Activated gamma-delta T cell (primary cell): ENCODE measurements at regions not wholly inside any gene's neighbourhood (a gene's known extent, or its start where the extent isn't known, plus 50 kb on each side); places are given as distances from the start of the nearest gene placed in this dataset.

Experiments
- DNase-seq: peaks from one replicate; lab custom pipeline; 2025; lab: John Stamatoyannopoulos, UW

DNA sequence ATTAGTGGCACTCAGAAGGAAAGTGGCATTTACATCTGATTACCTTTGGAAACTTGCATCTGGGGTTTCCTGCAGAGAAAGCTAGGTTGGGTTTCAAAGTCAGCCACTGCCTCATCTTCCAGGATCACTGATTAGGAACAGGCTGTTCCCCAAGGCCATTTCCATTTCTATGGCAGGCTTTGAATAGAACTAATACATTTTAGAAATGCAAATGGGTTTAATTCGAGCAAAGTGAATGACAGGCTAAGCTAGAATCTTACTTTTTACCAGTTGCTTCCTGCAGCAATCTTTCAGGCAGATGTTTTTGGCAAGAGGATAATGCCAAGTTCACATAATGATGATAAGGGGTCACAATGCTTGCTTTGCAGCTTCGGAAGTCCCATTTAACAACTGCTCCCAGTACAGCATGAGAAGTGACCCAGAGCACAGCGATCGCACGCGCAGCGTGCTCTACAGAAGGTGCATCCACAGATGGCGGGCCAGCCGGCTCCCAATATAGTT, 336.7 kb downstream of the LPIN1 start:
- DNase-seq, result no peak

DNA sequence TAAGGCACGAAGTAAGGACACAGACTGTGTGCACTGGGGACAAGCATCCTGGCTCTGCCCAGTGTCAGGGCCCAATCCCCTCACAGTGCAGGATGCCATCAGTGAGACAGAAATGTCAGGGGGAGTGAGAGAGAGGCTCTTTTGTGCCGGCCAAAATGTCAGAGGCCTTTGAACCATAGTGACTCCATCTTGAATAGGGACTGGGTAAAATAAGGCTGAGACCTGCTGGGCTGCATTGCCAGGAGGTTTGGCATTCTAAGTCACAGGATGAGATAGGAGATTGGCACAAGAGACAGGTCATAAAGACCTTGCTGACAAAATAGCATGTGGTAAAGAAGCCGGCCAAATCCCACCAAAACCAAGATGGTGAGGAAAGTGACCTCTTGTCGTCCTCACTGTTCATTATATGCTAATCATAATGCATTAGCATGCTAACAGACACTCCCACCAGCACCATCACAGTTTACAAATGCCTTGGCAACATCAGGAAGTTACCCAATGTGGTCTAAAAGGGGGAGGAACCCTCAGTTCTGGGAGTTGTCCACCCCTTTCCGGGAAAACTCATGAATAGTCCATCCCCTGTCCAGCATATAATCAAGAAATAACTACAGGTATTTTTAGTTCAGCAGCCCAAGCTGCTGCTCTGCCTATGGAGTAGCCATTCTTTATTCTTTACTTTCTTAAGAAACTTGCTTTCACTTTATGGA, 337.4 kb downstream of the LPIN1 start:
- DNase-seq, result no peak

DNA sequence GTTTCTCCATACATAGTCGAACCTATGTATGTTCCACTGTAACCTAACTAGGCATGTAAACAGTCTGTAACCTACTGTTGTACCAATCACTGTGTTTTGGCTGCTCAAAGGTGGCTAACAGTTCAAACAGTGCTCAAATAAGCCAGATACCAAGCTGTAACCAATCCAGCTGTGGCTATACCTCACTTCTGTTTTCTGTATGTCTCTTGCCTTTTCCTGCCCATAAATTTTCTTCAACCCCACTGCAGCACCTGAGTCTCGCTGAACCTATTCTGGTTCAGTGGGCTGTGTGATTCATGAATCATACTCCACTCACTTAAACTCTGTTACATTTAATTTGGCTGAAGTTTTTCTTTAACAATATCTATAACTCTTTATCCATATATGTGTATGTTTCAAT, 340.7 kb downstream of the LPIN1 start:
- DNase-seq, result no peak

DNA sequence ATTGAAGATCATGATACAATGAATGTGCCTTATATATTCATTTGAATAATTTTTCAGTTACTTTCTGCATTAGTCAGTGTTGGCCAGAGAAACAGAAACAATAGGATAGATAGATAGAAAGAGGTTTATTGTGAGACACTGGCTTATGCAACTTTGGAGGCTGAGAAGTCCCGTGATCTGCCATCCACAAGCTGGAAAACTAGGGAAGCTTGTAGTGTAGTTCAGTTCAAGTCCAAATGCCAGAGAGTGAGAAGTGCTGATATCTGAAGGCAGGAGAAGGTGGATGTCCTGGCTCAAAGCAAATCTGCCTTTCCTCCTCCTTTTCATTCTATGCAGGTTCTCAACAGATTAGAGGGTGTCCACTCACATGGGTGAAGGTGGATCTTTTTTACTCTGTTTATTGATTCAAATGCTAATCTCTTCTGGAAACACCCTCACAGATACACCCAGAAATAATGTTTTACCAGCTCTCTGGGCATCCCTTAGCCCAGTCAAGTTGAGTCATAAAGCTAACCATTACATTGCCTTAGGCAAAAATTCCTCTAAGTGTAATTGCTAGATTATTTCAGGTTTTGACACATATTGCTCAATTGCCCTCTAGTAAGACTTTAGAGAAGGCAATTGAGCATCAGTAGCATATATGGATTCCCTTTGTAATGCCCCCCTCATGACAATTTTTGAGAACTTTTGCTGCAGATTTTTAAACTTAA, 341.4 kb downstream of the LPIN1 start:
- DNase-seq, result no peak

DNA sequence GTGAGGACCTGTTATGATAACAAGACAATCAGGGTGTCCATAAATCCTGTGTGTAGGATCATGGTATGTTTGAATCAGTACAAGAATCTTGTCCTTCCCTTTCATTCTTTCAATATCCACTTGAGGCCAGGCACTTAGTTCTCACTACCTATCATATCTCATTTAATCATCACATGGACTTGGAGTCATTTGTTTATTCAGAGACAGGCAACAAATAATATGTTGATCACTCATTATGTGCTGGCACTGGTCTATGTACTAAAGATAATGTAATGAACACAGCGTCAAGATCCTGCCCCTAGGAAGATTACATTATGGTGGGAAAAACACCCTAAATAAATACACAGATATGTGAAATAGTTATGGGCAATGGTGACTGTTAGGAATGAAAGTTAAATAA, 342.6 kb downstream of the LPIN1 start:
- DNase-seq, result no peak

DNA sequence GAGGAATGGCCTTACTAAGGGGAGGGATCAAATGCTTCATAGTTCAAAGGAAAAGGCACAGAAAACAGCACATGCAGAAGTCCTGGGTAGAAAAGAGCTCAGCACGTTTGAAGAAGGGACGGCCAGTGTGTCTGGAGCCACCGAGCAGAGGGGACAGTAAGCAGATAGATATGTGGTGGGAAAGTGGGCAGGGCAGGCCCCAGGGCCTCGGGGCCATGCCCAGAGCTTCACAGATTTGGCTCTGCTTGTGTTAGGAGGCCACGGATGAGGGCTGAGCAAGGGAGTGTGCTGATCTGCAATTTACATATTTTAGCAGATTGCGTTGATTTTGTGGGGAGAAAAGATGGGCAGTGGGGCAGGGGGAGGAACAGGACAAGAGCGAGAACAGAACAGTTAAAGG, 343.1 kb downstream of the LPIN1 start:
- DNase-seq, result no peak

DNA sequence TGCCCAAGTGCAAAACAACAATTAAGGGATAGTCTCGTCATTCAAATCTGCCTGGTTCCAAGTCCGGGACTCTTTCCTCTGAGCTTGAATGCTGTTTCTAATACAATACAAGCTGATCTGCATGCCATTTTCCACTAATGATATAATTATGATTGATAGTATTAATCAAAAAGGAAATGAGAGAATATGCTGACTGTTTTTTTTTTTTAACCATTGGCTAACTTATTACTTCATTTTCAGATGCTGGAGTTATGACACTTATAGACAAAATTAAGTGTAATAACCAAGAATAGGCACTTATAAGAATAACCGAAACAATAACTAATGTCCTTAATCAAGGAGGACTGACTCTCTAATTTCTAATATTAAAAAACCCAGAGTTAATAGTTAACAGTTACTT, 343.6 kb downstream of the LPIN1 start:
- no peak for DNase-seq

DNA sequence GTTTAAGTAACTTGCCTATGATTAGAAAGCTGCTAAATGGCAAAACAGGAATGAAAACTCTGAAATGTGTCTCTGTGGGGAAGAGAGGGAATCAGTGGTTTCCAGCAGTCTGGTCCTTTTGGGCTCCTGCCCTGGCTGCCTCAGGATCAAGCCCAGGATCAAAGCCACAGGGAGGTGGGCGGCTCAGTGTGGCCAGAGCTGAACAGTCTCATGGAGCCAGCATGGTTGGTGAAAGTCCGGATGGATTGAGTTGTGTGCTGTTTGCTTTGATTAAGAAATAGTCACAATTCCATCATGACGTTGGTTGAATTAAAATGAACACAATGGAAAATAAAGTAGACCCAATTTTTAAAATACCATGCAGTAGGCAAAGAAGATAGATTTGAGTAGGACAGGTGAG, 344.2 kb downstream of the LPIN1 start:
- no peak for DNase-seq

DNA sequence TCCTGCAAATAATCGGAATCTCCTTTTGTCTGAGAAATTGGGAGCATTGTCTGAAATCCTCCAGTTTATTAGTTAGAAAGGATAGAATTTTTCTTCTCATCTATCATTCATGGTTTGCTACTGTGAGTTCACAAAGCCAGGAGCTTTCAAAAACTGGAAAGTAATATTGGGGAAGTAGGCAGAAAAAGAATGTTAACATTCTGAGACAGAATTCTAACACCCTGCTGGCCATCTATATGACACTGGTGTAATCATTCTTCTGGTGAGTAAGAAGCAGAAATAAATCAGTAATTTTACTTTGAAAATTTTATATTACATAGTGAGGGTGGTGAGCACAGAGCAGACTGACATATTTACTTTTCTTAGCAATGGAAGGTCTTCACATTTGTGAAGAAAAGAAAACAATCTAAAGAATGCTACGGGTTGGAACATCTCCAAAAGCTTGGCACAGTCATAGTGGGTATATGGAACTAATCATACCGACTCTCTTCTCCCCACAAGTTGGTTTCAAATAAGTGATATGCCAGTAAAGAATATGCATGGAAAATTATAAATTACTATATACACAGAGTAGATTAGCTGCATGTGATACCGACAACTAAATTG, 344.9 kb downstream of the LPIN1 start:
- DNase-seq, result no peak

DNA sequence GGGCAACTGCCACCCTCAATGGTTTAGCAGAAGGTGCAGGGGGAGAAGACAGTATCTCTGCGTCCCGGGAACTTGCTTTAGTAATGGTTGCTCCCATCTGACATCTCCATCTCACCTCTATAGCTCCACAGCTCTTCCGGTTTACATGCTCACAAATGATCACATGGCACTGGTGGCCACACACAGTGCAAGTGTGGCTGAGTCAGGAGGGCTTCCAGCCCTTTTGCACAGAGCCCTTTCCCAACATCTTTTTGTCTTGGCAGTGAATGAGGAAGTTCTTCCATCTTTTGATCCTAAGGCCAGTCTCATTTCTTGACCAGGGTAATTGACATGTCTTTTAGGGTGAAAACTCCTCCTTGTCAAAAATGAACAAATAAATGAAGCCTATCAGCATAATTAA, 347.7 kb downstream of the LPIN1 start:
- DNase-seq, result no peak

DNA sequence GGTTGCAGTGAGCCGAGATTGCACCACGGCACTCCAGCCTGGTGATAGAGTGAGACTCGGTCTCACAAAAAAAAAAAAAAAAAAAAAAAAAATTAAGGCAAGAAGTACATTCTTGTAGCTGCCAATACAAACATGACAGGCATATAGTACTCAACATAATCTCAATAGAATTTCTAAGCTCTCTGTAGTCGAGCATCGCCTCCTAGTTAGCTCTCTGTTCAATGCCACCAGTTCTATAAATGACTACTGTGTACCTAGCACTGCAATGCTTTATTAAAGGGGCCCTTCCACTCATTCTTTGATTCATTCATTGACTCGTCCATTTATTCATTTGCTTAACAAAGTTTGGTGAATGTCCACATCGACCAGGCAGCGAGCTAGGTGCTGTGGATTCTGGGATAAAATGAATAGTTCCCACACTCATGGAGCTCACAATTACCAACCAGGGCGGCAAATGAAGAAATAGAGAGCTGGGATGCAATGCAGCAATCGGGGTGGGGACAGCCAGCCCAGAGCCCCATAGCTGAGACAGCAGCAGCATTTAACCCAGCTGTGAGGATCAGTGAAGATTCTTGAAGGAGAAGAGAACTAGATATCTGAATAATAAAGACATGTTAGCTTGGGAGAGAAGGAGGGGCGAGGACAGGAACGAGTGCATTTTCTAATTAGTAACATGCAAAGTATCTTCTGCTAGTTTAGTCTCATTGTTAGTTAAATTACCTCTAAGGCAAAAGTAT, 349.8 kb downstream of the LPIN1 start:
- no peak for DNase-seq

DNA sequence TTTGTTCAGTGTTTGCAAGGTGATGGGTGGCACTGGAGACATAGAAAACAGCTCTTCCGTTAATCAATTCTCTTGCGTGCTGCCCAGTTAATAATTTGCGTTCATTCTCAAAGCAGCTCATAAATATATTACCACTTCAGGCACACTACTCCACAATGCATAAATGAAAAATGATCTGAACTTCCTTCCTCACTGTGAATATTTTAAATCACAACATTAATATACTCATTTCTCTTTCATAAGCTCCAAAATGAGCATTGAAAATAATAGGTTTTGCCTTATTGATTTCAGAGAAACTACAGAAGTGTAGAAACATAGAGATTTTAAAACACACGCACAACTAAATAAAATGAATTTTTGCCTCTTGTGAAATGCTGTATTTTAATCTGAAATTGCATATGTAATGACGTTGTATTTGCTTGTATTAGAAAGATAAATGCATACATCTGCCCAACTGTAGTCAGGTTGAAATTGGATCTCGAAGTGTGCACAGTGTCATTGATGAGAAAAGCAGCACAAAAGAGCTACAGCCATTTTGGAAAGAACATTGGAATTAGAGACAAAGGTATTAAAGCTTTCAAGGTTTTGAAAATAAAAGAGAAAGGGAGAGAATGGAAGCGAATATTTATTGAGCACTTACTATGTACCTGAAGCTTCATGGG, 350.5 kb downstream of the LPIN1 start:
- no peak for DNase-seq

DNA sequence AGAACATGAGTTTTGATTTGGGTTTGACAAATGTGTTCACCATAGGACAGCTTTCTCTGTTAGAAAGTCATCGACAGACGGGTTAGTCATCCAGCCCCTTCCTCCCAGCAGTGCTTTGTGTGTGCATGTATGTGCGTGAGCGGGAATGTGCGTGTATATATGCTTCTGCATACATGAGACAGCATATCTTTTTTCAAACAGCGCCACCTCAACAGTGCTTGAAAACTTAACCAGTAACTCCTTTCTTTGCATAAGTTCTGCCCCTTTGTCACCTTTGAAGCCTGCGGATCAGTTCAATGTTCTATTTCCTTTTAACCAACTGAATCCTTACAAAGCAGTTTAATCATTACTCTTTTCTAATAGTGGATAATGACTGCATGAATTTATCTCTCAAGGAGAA, 351.4 kb downstream of the LPIN1 start:
- DNase-seq, result no peak

DNA sequence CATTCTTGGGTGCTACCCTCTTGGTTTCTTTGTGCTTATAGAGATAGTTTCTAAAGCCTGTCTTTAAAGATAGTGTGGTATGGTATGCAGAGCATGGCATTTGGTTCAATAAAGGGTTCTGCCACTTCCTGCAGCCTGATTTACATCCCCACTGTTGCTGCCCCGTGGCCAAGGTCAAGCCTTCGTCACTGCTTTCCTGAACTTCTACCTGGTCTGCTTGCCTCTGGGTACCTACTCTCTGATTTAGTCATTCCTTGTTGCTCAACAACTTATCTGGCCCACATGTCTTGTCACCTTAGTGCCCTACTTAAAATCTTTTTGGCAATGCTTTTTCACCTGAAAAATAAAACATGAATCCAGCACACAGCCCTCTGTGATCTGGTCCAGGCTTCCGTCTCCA, 352.9 kb downstream of the LPIN1 start:
- no peak for DNase-seq

DNA sequence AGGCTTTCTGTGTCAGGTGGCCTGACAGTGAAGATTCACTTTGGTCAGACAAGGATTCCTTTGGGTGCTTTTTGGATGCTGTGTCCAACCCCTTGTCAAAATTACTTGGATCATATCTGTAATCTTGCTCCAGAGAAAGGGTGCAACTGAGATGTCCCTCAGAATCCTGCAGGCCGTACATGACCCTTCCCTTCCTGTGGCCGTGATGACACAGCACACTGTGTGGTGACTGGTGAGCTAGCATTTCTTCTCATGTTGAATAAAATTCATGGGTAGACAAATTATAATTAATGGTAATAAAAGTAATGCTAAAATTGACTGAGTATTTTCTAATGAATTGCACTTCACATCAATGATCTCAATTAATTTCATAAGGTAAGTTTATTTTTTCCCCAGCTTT, 356.2 kb downstream of the LPIN1 start:
- DNase-seq, result no peak

DNA sequence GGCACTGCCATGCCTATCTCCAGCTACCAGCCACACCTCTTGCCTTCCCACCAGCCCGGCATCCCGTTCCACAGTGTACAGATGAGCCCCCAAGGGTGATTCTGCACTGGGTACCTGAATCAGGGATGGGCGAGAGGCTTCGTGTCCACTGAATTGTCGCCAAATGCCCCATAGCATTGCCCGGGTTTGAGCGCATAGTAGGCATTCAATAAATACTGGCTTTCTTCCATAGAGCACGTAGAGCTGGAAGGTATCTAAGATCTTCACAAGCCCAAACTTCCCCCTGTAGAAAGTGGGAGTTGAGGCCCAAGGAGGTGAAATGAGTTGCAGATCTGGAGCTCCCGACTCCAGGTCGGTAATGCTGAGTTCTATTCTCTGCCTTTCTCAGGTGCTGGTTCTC, 358.7 kb downstream of the LPIN1 start:
- no peak for DNase-seq

DNA sequence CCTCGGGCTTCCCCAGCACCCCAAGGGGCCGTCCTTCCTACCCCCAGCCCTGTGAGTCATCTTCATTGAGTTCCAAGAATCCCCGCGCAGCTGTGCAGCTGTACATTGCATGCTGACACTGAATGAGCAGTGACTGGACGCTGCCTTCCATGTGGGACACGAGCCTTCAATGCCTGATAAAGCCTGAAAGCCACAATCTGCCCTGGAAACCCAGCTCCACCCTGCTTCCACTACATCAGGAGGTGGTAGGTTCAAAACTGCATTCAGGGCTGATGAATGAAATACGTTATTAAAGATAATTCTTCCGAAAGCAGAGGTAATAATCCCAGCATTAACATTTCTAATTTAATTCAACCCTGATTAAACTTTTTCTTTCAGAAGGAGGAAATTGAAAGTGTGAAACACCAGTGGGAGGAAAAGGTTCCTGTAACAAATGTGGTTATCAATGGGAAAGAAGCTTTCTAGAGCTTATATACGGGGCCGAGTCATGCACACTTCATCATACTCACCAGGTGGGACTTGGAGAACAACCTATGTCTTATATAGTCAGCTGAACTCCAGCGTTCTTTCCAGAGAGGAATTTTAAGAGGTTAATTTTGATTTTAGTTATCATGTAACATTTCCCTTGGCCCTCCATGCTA, 360.1 kb downstream of the LPIN1 start:
- DNase-seq, result no peak

DNA sequence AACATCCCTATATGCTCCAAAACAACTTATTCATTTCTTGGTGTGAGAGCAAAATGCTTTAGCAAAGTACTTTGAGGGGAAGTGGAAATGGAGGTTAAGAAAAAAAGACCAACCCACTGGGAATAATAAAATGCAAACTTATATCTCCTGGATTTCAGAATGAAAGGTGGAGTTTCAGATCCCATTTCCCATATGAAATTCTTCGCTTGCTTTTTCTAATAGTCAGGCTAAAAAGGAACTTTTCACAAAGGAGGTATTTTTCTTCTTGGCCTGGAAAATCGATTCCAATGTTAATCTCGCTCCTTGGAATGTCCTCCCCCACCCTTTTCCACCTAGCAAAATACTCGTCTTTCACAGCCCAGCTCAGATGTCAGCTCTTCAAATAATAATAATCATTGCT, 360.9 kb downstream of the LPIN1 start:
- no peak for DNase-seq

DNA sequence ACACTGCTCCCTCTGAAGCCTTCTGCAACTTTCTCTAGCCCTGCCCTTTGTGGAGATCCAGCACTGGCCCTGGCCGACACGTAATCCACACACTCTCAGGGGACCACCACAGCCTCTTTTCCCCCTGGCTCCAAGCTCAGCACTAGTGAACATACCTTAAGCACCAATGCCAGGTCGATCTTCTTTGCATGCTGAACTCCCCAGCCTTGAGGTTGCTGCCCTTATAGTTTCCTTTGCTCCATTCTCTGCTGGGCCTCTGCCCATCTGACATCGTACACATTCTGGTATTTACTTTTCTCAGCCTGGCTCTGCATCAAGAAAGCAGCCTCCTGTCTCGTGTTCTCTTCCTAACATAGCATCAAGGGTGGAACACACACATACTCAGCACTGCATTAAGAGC, 361.5 kb downstream of the LPIN1 start:
- DNase-seq, result no peak

DNA sequence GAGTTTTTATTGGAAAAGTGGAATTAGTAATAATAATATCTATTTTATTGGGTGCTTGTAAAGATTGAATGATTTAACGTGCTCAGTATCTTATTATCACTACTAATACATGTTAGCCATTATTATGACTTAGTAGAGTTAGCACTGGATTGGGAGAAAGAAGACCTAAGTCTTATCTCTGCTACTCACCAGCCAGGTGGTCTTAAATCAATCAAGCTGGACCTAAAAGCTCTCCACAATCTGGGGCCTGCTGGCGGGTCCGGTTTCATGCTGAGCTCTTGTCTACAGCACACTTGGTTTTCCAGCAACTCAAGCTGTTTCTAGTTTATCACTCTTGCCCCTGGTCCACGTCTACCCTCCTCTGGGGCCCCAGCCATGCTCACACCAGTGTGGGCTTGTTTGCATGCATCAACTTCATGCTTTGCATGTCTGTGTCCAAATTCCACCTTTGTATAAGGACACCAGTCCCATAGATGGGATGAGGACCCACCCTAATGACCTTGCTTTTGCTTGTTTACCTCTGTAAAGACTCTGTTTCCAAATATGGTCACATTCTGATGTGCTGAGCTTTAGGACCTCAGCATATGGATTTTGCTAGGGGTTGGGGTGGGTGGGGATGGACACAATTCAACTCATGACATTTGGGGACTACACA, 363.1 kb downstream of the LPIN1 start:
- DNase-seq, result no peak

DNA sequence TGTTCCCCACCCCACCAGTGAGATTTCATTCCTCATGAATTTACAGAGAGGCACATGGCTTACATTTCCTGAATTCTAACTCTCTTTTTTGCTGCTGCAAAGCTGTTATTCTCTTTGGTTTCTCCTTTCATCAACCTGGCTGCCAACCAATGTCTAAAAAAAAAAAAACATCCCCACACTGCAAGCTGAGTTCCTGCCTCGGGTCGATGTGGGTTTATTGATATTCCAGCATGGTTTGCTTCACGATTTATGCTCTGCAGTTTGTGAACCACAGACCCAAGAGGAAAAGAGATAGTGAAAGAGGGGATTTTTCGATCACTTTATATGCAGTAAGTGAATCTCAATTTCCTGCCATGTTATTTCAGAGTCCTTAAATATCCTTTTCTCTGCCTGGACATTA, 363.6 kb downstream of the LPIN1 start:
- no peak for DNase-seq
